SK-N-MC (cell line): ENCODE measurements at regions not wholly inside any gene's neighbourhood (a gene's known extent, or its start where the extent isn't known, plus 50 kb on each side); places are given as distances from the start of the nearest gene placed in this dataset.

Experiments used
- DNase-seq: peaks from one replicate; pipeline ENCODE4 v3.0.0-alpha.2; 2011; ENCODE audit warnings: low read depth, low spot score
- H3K27ac ChIP-seq: fragments of 200-600 bp; sonication (generic); 2 replicates; pipeline ENCODE4 v1.5.1; 2016; ENCODE audit warnings: mixed run types
- H3K36me3 ChIP-seq: fragments of 200-600 bp; sonication (generic); 2 replicates; pipeline ENCODE4 v1.6.1; 2017; ENCODE audit warnings: antibody characterized with exemption, low read length, mixed read lengths; ENCODE audit not compliant: insufficient read depth
- H3K4me3 ChIP-seq: fragments of 200-600 bp; sonication (generic); 2 replicates; pipeline ENCODE4 v1.5.1; 2016
- H3K9ac ChIP-seq: fragments of 200-600 bp; sonication (generic); 2 replicates; pipeline ENCODE4 v1.8.0; 2017; ENCODE audit warnings: mixed run types, mixed read lengths; ENCODE audit not compliant: insufficient read length
- H3K9me3 ChIP-seq: fragments of 200-600 bp; sonication (generic); 2 replicates; pipeline ENCODE4 v1.6.1; 2017; ENCODE audit warnings: low read depth, mild to moderate bottlenecking, antibody characterized with exemption, low read length, moderate library complexity, mixed read lengths
- EZH2 ChIP-seq: fragments of 200-600 bp; sonication (generic); IDR thresholded peaks from one replicate; pipeline ENCODE4 v1.6.1; 2017; ENCODE audit warnings: antibody characterized with exemption
- FOXP2 ChIP-seq: optimal IDR thresholded peaks from 2 replicates; pipeline ENCODE3; 2011; ENCODE audit warnings: mild to moderate bottlenecking, moderate library complexity; ENCODE audit not compliant: insufficient read depth; ENCODE audit errors: extremely low read length, control extremely low read depth
- POLR2AphosphoS5 ChIP-seq: IDR thresholded peaks from 2 replicates; pipeline ENCODE4 v1.6.1; 2012; ENCODE audit warnings: mild to moderate bottlenecking, low read depth, low read length, borderline replicate concordance

DNA sequence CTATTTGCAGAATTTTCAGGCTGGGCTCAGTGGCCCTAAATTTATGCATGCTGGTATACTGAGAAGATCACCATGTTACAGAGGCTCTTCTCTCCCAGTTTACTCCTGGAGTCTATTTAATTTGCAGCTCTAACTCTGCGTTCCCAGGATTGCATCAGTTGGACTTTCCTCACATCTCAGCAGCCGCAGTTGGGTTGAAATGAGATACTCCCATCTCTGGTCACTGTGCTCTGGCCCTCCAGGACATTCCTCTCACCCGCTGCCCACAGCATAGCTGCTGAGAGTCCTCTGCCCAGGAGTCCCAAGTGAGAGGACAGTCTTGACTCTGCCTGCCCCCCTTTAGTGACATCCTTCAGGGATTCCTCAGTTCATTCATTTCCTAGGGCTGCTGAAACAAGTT, 150.9 kb downstream of the LACC1 start:
- H3K9me3 ChIP-seq = no peaks in the 10 kb centered on the region
- H3K4me3 ChIP-seq = no peak overlapping the region
- H3K27ac ChIP-seq = no peak overlapping the region
- no peak for DNase-seq
- H3K9ac ChIP-seq = no peak overlapping the region
- no peaks in the 10 kb centered on the region for H3K36me3 ChIP-seq
- TF ChIP-seq FOXP2 = no peak
- no peak for TF ChIP-seq EZH2
- no peak for TF ChIP-seq POLR2AphosphoS5

- no peak for TF ChIP-seq POLR2AphosphoS5
- TF ChIP-seq FOXP2 = no peak
- no peaks in the 10 kb centered on the region for H3K36me3 ChIP-seq
- H3K27ac ChIP-seq = no peak overlapping the region
- no peak overlapping the region for H3K9ac ChIP-seq
- no peaks in the 10 kb centered on the region for H3K9me3 ChIP-seq
- no peak overlapping the region for H3K4me3 ChIP-seq
- no peak for DNase-seq
Measured at GRCh38 chr13:44031555-44031954, 151.9 kb downstream of the LACC1 start.

GRCh38 chr13:44032802-44033201, 153.1 kb downstream of the LACC1 start:
- no peaks in the 10 kb centered on the region for H3K9me3 ChIP-seq
- H3K27ac ChIP-seq = no peak overlapping the region
- TF ChIP-seq FOXP2 (no peak), EZH2 (no peak), POLR2AphosphoS5 (no peak)
- H3K4me3 ChIP-seq = no peak overlapping the region
- H3K9ac ChIP-seq = no peak overlapping the region
- no peak for DNase-seq
- H3K36me3 ChIP-seq = no peaks in the 10 kb centered on the region

- H3K9ac ChIP-seq = no peak overlapping the region
- DNase-seq = no peak
- TF ChIP-seq POLR2AphosphoS5 (no peak), EZH2 (no peak)
- H3K36me3 ChIP-seq = no peaks in the 10 kb centered on the region
- no peak overlapping the region for H3K4me3 ChIP-seq
- no peaks in the 10 kb centered on the region for H3K9me3 ChIP-seq
- no peak overlapping the region for H3K27ac ChIP-seq
Measured at GRCh38 chr13:44035400-44035799, 155.7 kb downstream of the LACC1 start.

- no peak for DNase-seq
- Histone ChIP-seq H3K27ac (peak overlapping the region; percentile 60; the same call in 1 of the 2 replicates), H3K9me3 (no peaks in the 10 kb centered on the region), H3K36me3 (no peaks in the 10 kb centered on the region), H3K9ac (no peak overlapping the region), H3K4me3 (no peak overlapping the region)
- no peak for TF ChIP-seq FOXP2
- TF ChIP-seq POLR2AphosphoS5 = no peak
- TF ChIP-seq EZH2 = no peak
Measured at GRCh38 chr13:44040070-44040817, 160.5 kb downstream of the LACC1 start.

DNA sequence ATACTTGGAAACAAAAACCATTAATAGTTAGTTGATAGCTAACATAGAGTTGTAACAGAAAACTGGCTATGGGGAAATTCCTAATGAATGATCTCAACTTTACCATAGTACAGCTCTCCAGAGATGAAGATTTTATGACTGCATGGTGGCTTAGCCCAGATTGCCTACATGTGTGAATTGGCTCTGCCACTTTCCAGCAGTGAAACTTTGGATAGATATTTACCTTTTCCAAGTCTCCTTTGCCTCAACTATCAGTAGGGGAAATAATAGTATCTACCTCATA, 161.1 kb downstream of the LACC1 start:
- H3K9me3 ChIP-seq = no peaks in the 10 kb centered on the region
- H3K9ac ChIP-seq = no peak overlapping the region
- TF ChIP-seq POLR2AphosphoS5 = no peak
- TF ChIP-seq EZH2 = no peak
- no peak for TF ChIP-seq FOXP2
- H3K4me3 ChIP-seq = no peak overlapping the region
- peak overlapping the region; percentile 60; the same call in 1 of the 2 replicates for H3K27ac ChIP-seq
- no peaks in the 10 kb centered on the region for H3K36me3 ChIP-seq
- no peak for DNase-seq

- Histone ChIP-seq H3K9ac (no peak overlapping the region), H3K4me3 (no peak overlapping the region), H3K36me3 (no peaks in the 10 kb centered on the region), H3K27ac (no peak overlapping the region), H3K9me3 (no peaks in the 10 kb centered on the region)
- TF ChIP-seq FOXP2 = no peak
- no peak for TF ChIP-seq POLR2AphosphoS5
- no peak for TF ChIP-seq EZH2
- DNase-seq = no peak
Measured at GRCh38 chr13:44044547-44045179, 165.0 kb downstream of the LACC1 start.

- no peak overlapping the region for H3K9ac ChIP-seq
- no peak for DNase-seq
- H3K27ac ChIP-seq = no peak overlapping the region
Measured at GRCh38 chr13:44045180-44045562, 165.5 kb downstream of the LACC1 start.

More at GRCh38 chr13:44045180-44045562, 165.5 kb downstream of the LACC1 start:
- TF ChIP-seq FOXP2 (no peak), EZH2 (no peak), POLR2AphosphoS5 (no peak)
- no peak overlapping the region for H3K4me3 ChIP-seq
- no peaks in the 10 kb centered on the region for H3K9me3 ChIP-seq
- no peaks in the 10 kb centered on the region for H3K36me3 ChIP-seq
